Activated CD4-positive, alpha-beta T cell treated with anti-CD3 and anti-CD28 coated beads for 36 hours (primary cell): ENCODE measurements at regions not wholly inside any gene's neighbourhood (a gene's known extent, or its start where the extent isn't known, plus 50 kb on each side); places are given as distances from the start of the nearest gene placed in this dataset.

Experiments
- ATAC-seq: fragments of 200-7000 bp; cut with Tn5 transposase; one replicate; pipeline ENCODE4 v1.10.0; 2021; ENCODE audit warnings: mild to moderate bottlenecking, moderate library complexity
- CTCF ChIA-PET: fragments of 350-600 bp; sonication (Branson Sonifier 250); formaldehyde crosslinking; loops from one replicate; lab custom pipeline; 2021; ENCODE audit warnings: antibody characterized with exemption; lab: Charles Lee
- POLR2A ChIA-PET: fragments of 350-600 bp; sonication (Branson Sonifier 250); formaldehyde crosslinking; loops from one replicate; lab custom pipeline; 2021; ENCODE audit warnings: antibody characterized with exemption, inconsistent platforms; lab: Charles Lee
- DNase-seq: peaks from one replicate; pipeline ENCODE4 v3.0.0-alpha.2; 2020
- H3K27ac Mint-ChIP-seq: one replicate; pipeline ENCODE4 v1.8.0; 2021; ENCODE audit warnings: mixed read lengths
- H3K27me3 Mint-ChIP-seq: one replicate; pipeline ENCODE4 v1.8.0; 2021; ENCODE audit warnings: mixed read lengths
- H3K36me3 Mint-ChIP-seq: one replicate; pipeline ENCODE4 v1.8.0; 2021; ENCODE audit warnings: low read depth, mixed read lengths
- H3K4me1 Mint-ChIP-seq: one replicate; pipeline ENCODE4 v1.8.0; 2021; ENCODE audit warnings: mixed read lengths
- H3K4me3 Mint-ChIP-seq: one replicate; pipeline ENCODE4 v1.8.0; 2021; ENCODE audit warnings: mild to moderate bottlenecking, moderate library complexity, mixed read lengths
- H3K9me3 Mint-ChIP-seq: one replicate; pipeline ENCODE4 v1.8.0; 2021; ENCODE audit warnings: low read depth, mixed read lengths
- intact Hi-C, 2 experiments: fragments of 100-400 bp; cut with DNase I in 1 of 2; cut with micrococcal nuclease in 1 of 2; formaldehyde crosslinking; loops; one replicate each; pipeline versions ENCODE4 v1.14.2 to v1.15.1; 2022 to 2024; cut with DNase I, micrococcal nuclease

- Mint-ChIP-seq H3K27me3 (peaks cover 1% of the 10 kb centered on the region), H3K4me1 (no peaks in the 10 kb centered on the region), H3K36me3 (no peaks in the 10 kb centered on the region), H3K4me3 (no peak overlapping the region), H3K9me3 (no peaks in the 10 kb centered on the region), H3K27ac (no peak overlapping the region)
- CTCF ChIA-PET: interaction anchor here (0.6 kb wide), 1 partner anchor 419 kb away, joined by 3 read pairs; no protein-coding TSS in a partner anchor
- intact Hi-C loops: no loop called here
- ATAC-seq (no peak), DNase-seq (no peak)
- POLR2A ChIA-PET: no interaction called here
Measured at GRCh38 chr17:12247761-12248160, 227.1 kb downstream of the MAP2K4 start.

GRCh38 chr17:12250973-12251372 lies 230.3 kb downstream of the MAP2K4 start:
- ChIA-PET CTCF (interaction anchor here (0.6 kb wide), 1 partner anchor 1307 kb away, joined by 3 read pairs; no protein-coding TSS in a partner anchor), POLR2A (no interaction called here)
- H3K4me1 Mint-ChIP-seq: no peaks in the 10 kb centered on the region
- ATAC-seq (no peak), DNase-seq (no peak)
- intact Hi-C loops: no loop called here
- H3K4me3 Mint-ChIP-seq: no peak overlapping the region
- H3K27me3 Mint-ChIP-seq: peaks cover 1% of the 10 kb centered on the region
- H3K36me3 Mint-ChIP-seq: no peaks in the 10 kb centered on the region
- no peak overlapping the region for H3K27ac Mint-ChIP-seq
- no peaks in the 10 kb centered on the region for H3K9me3 Mint-ChIP-seq

- Mint-ChIP-seq H3K27me3 (no peaks in the 10 kb centered on the region), H3K36me3 (no peaks in the 10 kb centered on the region), H3K9me3 (no peaks in the 10 kb centered on the region), H3K4me3 (no peak overlapping the region), H3K4me1 (no peaks in the 10 kb centered on the region), H3K27ac (no peak overlapping the region)
- intact Hi-C loops: no loop called here
- POLR2A ChIA-PET: no interaction called here
- ATAC-seq (no peak), DNase-seq (no peak)
- CTCF ChIA-PET: no interaction called here
Measured at GRCh38 chr17:12252462-12252861, 231.8 kb downstream of the MAP2K4 start.

- Mint-ChIP-seq H3K36me3 (no peaks in the 10 kb centered on the region), H3K27me3 (peaks cover 2% of the 10 kb centered on the region), H3K27ac (no peak overlapping the region), H3K4me3 (no peak overlapping the region), H3K4me1 (no peaks in the 10 kb centered on the region), H3K9me3 (no peaks in the 10 kb centered on the region)
- POLR2A ChIA-PET: no interaction called here
- CTCF ChIA-PET: interaction anchor here (0.7 to 1.2 kb wide), 2 partner anchors 10 to 26 kb away, joined by 3 to 4 read pairs; no protein-coding TSS in a partner anchor
- no peak for DNase-seq
- no peak for ATAC-seq
- intact Hi-C loops: no loop called here
Measured at GRCh38 chr17:12254460-12254859, 233.8 kb downstream of the MAP2K4 start.

- POLR2A ChIA-PET: no interaction called here
- Mint-ChIP-seq H3K36me3 (no peaks in the 10 kb centered on the region), H3K27me3 (peaks cover 2% of the 10 kb centered on the region), H3K9me3 (no peaks in the 10 kb centered on the region), H3K27ac (no peak overlapping the region), H3K4me1 (no peaks in the 10 kb centered on the region), H3K4me3 (no peak overlapping the region)
- peak; percentile 45 for DNase-seq
- intact Hi-C loops: loop anchor here (1.0 to 5.0 kb wide), 6 partner anchors 76 to 747 kb away; no protein-coding TSS in a partner anchor
- CTCF ChIA-PET: interaction anchor here (1.1 kb wide), 1 partner anchor 504 kb away, joined by 3 read pairs; no protein-coding TSS in a partner anchor
- no peak for ATAC-seq
Measured at GRCh38 chr17:12256380-12256995, 235.8 kb downstream of the MAP2K4 start.

- H3K27ac Mint-ChIP-seq: no peak overlapping the region
Measured at GRCh38 chr17:12257176-12257575, 236.5 kb downstream of the MAP2K4 start.

GRCh38 chr17:12261354-12261753 lies 240.7 kb downstream of the MAP2K4 start:
- Mint-ChIP-seq H3K9me3 (no peaks in the 10 kb centered on the region), H3K27me3 (peaks cover 2% of the 10 kb centered on the region), H3K27ac (no peak overlapping the region), H3K4me1 (no peaks in the 10 kb centered on the region), H3K36me3 (no peaks in the 10 kb centered on the region), H3K4me3 (no peak overlapping the region)
- ChIA-PET POLR2A (no interaction called here), CTCF (no interaction called here)
- DNase-seq (no peak), ATAC-seq (no peak)
- intact Hi-C loops: no loop called here

More at GRCh38 chr17:12257176-12257575, 236.5 kb downstream of the MAP2K4 start:
- DNase-seq (no peak), ATAC-seq (no peak)
- ChIA-PET POLR2A (no interaction called here), CTCF (no interaction called here)
- Mint-ChIP-seq H3K27me3 (peaks cover 2% of the 10 kb centered on the region), H3K4me1 (no peaks in the 10 kb centered on the region), H3K36me3 (no peaks in the 10 kb centered on the region), H3K4me3 (no peak overlapping the region), H3K9me3 (no peaks in the 10 kb centered on the region)
- intact Hi-C loops: loop anchor here (2.0 to 5.0 kb wide), 4 partner anchors 76 to 745 kb away; no protein-coding TSS in a partner anchor

- intact Hi-C loops: no loop called here
- H3K4me1 Mint-ChIP-seq: no peaks in the 10 kb centered on the region
- CTCF ChIA-PET: no interaction called here
Measured at GRCh38 chr17:12269751-12270150, 249.1 kb downstream of the MAP2K4 start.

GRCh38 chr17:12277827-12278226 lies 257.1 kb downstream of the MAP2K4 start:
- no peak for ATAC-seq

More at GRCh38 chr17:12269751-12270150, 249.1 kb downstream of the MAP2K4 start:
- no peak overlapping the region for H3K27ac Mint-ChIP-seq
- no peak for DNase-seq
- H3K9me3 Mint-ChIP-seq: peaks cover 11% of the 10 kb centered on the region
- H3K4me3 Mint-ChIP-seq: no peak overlapping the region
- no peaks in the 10 kb centered on the region for H3K27me3 Mint-ChIP-seq
- ATAC-seq: no peak
- H3K36me3 Mint-ChIP-seq: no peaks in the 10 kb centered on the region
- POLR2A ChIA-PET: no interaction called here

GRCh38 chr17:12282056-12282455 lies 261.4 kb downstream of the MAP2K4 start:
- no peak overlapping the region for H3K27ac Mint-ChIP-seq
- no peaks in the 10 kb centered on the region for H3K9me3 Mint-ChIP-seq
- H3K27me3 Mint-ChIP-seq: no peaks in the 10 kb centered on the region
- POLR2A ChIA-PET: no interaction called here
- CTCF ChIA-PET: no interaction called here
- H3K4me3 Mint-ChIP-seq: no peak overlapping the region
- DNase-seq: no peak
- H3K4me1 Mint-ChIP-seq: no peaks in the 10 kb centered on the region
- H3K36me3 Mint-ChIP-seq: no peaks in the 10 kb centered on the region
- no peak for ATAC-seq
- intact Hi-C loops: no loop called here

More at GRCh38 chr17:12277827-12278226, 257.1 kb downstream of the MAP2K4 start:
- H3K4me3 Mint-ChIP-seq: no peak overlapping the region
- ChIA-PET POLR2A (no interaction called here), CTCF (no interaction called here)
- H3K36me3 Mint-ChIP-seq: no peaks in the 10 kb centered on the region
- DNase-seq: no peak
- no peak overlapping the region for H3K27ac Mint-ChIP-seq
- peaks cover 4% of the 10 kb centered on the region for H3K9me3 Mint-ChIP-seq
- no peaks in the 10 kb centered on the region for H3K4me1 Mint-ChIP-seq
- no peaks in the 10 kb centered on the region for H3K27me3 Mint-ChIP-seq
- intact Hi-C loops: no loop called here

GRCh38 chr17:12287953-12288352 lies 267.3 kb downstream of the MAP2K4 start:
- Mint-ChIP-seq H3K27ac (no peak overlapping the region), H3K4me3 (no peak overlapping the region), H3K27me3 (no peaks in the 10 kb centered on the region), H3K9me3 (no peaks in the 10 kb centered on the region), H3K36me3 (no peaks in the 10 kb centered on the region), H3K4me1 (no peaks in the 10 kb centered on the region)
- CTCF ChIA-PET: no interaction called here
- POLR2A ChIA-PET: no interaction called here
- intact Hi-C loops: no loop called here
- ATAC-seq: no peak
- DNase-seq: no peak

GRCh38 chr17:12290207-12290606 lies 269.5 kb downstream of the MAP2K4 start:
- Mint-ChIP-seq H3K27ac (no peak overlapping the region), H3K9me3 (no peaks in the 10 kb centered on the region), H3K4me1 (no peaks in the 10 kb centered on the region), H3K36me3 (no peaks in the 10 kb centered on the region), H3K27me3 (no peaks in the 10 kb centered on the region), H3K4me3 (no peak overlapping the region)
- DNase-seq: no peak
- intact Hi-C loops: no loop called here
- ChIA-PET POLR2A (no interaction called here), CTCF (no interaction called here)
- no peak for ATAC-seq
